ENCODE measurements at regions not wholly inside any gene's neighbourhood (a gene's known extent, or its start where the extent isn't known, plus 50 kb on each side); places are given as distances from the start of the nearest gene placed in this dataset.

- Histone ChIP-seq H3K9me3 (ENCODE audit: insufficient read depth, low read length) (no peaks in the 10 kb centered on the region), H3K9ac (ENCODE audit: insufficient read length, low read depth) (no peak overlapping the region), H3K4me3 (ENCODE audit: insufficient read length, low read depth) (no peak overlapping the region), H3K27me3 (ENCODE audit: insufficient read depth, insufficient read length) (no peaks in the 10 kb centered on the region), H3K4me1 (ENCODE audit: insufficient read depth, insufficient read length) (no peaks in the 10 kb centered on the region), H3K36me3 (ENCODE audit: insufficient read depth, insufficient read length, low read length) (peaks cover 10% of the 10 kb centered on the region)
- TF ChIP-seq ZNF274 (IDR thresholded peaks at IDR 0.05; ENCODE audit: low read depth, low read length) (no peak), SUZ12 (IDR thresholded peaks at IDR 0.05; ENCODE audit: extremely low read depth, insufficient read depth, insufficient read length) (no peak), YY1 (IDR thresholded peaks at IDR 0.05; ENCODE audit: insufficient read depth, insufficient read length) (no peak)
- DNase-seq (ENCODE audit: low read depth, low spot score): no peak
These were observed 116.8 kb downstream of the OGFRL1 start for GRCh38 chr6:71405416-71405815.

GRCh38 chr6:71406865-71407860 is 118.6 kb downstream of the OGFRL1 start:
- no peak overlapping the region for H3K9ac ChIP-seq (ENCODE audit: insufficient read length, low read depth)
- H3K4me1 ChIP-seq (ENCODE audit: insufficient read depth, insufficient read length): no peaks in the 10 kb centered on the region
- H3K36me3 ChIP-seq (ENCODE audit: insufficient read depth, insufficient read length, low read length): peaks cover 10% of the 10 kb centered on the region
- no peak overlapping the region for H3K4me3 ChIP-seq (ENCODE audit: insufficient read length, low read depth)
- TF ChIP-seq YY1 (IDR thresholded peaks at IDR 0.05; ENCODE audit: insufficient read depth, insufficient read length) (no peak), ZNF274 (IDR thresholded peaks at IDR 0.05; ENCODE audit: low read depth, low read length) (no peak), SUZ12 (IDR thresholded peaks at IDR 0.05; ENCODE audit: extremely low read depth, insufficient read depth, insufficient read length) (no peak)
- H3K27me3 ChIP-seq (ENCODE audit: insufficient read depth, insufficient read length): no peaks in the 10 kb centered on the region
- H3K9me3 ChIP-seq (ENCODE audit: insufficient read depth, low read length): no peaks in the 10 kb centered on the region
- DNase-seq (ENCODE audit: low read depth, low spot score): no peak

GRCh38 chr6:71408787-71409723 is 120.4 kb downstream of the OGFRL1 start:
- H3K4me1 ChIP-seq (ENCODE audit: insufficient read depth, insufficient read length): no peaks in the 10 kb centered on the region
- no peaks in the 10 kb centered on the region for H3K9me3 ChIP-seq (ENCODE audit: insufficient read depth, low read length)
- TF ChIP-seq YY1 (IDR thresholded peaks at IDR 0.05; ENCODE audit: insufficient read depth, insufficient read length) (no peak), SUZ12 (IDR thresholded peaks at IDR 0.05; ENCODE audit: extremely low read depth, insufficient read depth, insufficient read length) (no peak), ZNF274 (IDR thresholded peaks at IDR 0.05; ENCODE audit: low read depth, low read length) (no peak)
- no peak overlapping the region for H3K4me3 ChIP-seq (ENCODE audit: insufficient read length, low read depth)
- no peaks in the 10 kb centered on the region for H3K27me3 ChIP-seq (ENCODE audit: insufficient read depth, insufficient read length)
- H3K9ac ChIP-seq (ENCODE audit: insufficient read length, low read depth): no peak overlapping the region
- H3K36me3 ChIP-seq (ENCODE audit: insufficient read depth, insufficient read length, low read length): peaks cover 17% of the 10 kb centered on the region
- DNase-seq (ENCODE audit: low read depth, low spot score): no peak

- no peak for DNase-seq (ENCODE audit: low read depth, low spot score)
- TF ChIP-seq ZNF274 (IDR thresholded peaks at IDR 0.05; ENCODE audit: low read depth, low read length) (no peak), YY1 (IDR thresholded peaks at IDR 0.05; ENCODE audit: insufficient read depth, insufficient read length) (no peak), SUZ12 (IDR thresholded peaks at IDR 0.05; ENCODE audit: extremely low read depth, insufficient read depth, insufficient read length) (no peak)
- no peak overlapping the region for H3K4me3 ChIP-seq (ENCODE audit: insufficient read length, low read depth)
- no peaks in the 10 kb centered on the region for H3K9me3 ChIP-seq (ENCODE audit: insufficient read depth, low read length)
- no peaks in the 10 kb centered on the region for H3K27me3 ChIP-seq (ENCODE audit: insufficient read depth, insufficient read length)
- H3K4me1 ChIP-seq (ENCODE audit: insufficient read depth, insufficient read length): no peaks in the 10 kb centered on the region
- no peak overlapping the region for H3K9ac ChIP-seq (ENCODE audit: insufficient read length, low read depth)
- peaks cover 27% of the 10 kb centered on the region for H3K36me3 ChIP-seq (ENCODE audit: insufficient read depth, insufficient read length, low read length)
These were observed 121.6 kb downstream of the OGFRL1 start for GRCh38 chr6:71410164-71410566.

DNA sequence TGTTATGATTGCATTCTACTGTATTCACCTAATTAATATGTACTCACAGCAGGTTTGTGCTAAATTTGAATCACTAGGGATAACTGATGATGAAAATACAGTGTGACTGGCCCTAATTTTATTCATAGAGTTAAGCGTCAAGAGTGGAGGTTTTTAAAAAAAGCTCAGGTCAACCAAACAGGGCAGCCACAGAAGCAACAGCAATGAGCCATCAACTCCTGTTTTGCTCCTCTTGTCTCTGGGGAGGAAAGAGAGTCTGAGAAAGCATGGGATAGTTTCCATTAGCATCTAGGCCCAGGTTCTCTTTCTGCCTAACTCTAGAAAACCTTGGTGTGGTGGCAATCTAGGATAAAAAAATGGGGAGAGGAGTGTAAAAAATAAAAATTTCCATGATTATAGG is 122.1 kb downstream of the OGFRL1 start:
- Histone ChIP-seq H3K27me3 (ENCODE audit: insufficient read depth, insufficient read length) (no peaks in the 10 kb centered on the region), H3K4me3 (ENCODE audit: insufficient read length, low read depth) (no peak overlapping the region), H3K9me3 (ENCODE audit: insufficient read depth, low read length) (no peaks in the 10 kb centered on the region), H3K36me3 (ENCODE audit: insufficient read depth, insufficient read length, low read length) (peaks cover 32% of the 10 kb centered on the region), H3K4me1 (ENCODE audit: insufficient read depth, insufficient read length) (no peaks in the 10 kb centered on the region), H3K9ac (ENCODE audit: insufficient read length, low read depth) (no peak overlapping the region)
- TF ChIP-seq YY1 (IDR thresholded peaks at IDR 0.05; ENCODE audit: insufficient read depth, insufficient read length) (no peak), SUZ12 (IDR thresholded peaks at IDR 0.05; ENCODE audit: extremely low read depth, insufficient read depth, insufficient read length) (no peak), ZNF274 (IDR thresholded peaks at IDR 0.05; ENCODE audit: low read depth, low read length) (no peak)
- DNase-seq (ENCODE audit: low read depth, low spot score): no peak

- TF ChIP-seq SUZ12 (IDR thresholded peaks at IDR 0.05; ENCODE audit: extremely low read depth, insufficient read depth, insufficient read length): no peak
- no peak for TF ChIP-seq YY1 (IDR thresholded peaks at IDR 0.05; ENCODE audit: insufficient read depth, insufficient read length)
- no peak for TF ChIP-seq ZNF274 (IDR thresholded peaks at IDR 0.05; ENCODE audit: low read depth, low read length)
- no peak for DNase-seq (ENCODE audit: low read depth, low spot score)
- peaks cover 41% of the 10 kb centered on the region for H3K36me3 ChIP-seq (ENCODE audit: insufficient read depth, insufficient read length, low read length)
- H3K4me1 ChIP-seq (ENCODE audit: insufficient read depth, insufficient read length): no peaks in the 10 kb centered on the region
- H3K9ac ChIP-seq (ENCODE audit: insufficient read length, low read depth): no peak overlapping the region
- no peaks in the 10 kb centered on the region for H3K27me3 ChIP-seq (ENCODE audit: insufficient read depth, insufficient read length)
- no peaks in the 10 kb centered on the region for H3K9me3 ChIP-seq (ENCODE audit: insufficient read depth, low read length)
- H3K4me3 ChIP-seq (ENCODE audit: insufficient read length, low read depth): no peak overlapping the region
These were observed 123.3 kb downstream of the OGFRL1 start for GRCh38 chr6:71411882-71412281.

Data from NT2/D1 (cell line).